ENCODE measurements at regions not wholly inside any gene's neighbourhood (a gene's known extent, or its start where the extent isn't known, plus 50 kb on each side); places are given as distances from the start of the nearest gene placed in this dataset.

GRCh38 chr3:68458581-68458980 is 473.8 kb downstream of the TAFA4 start:
- DNase-seq: no peak

GRCh38 chr3:68448510-68449383 is 483.6 kb downstream of the TAFA4 start:
- DNase-seq: no peak

GRCh38 chr3:68447885-68448284 is 484.5 kb downstream of the TAFA4 start:
- DNase-seq: no peak

GRCh38 chr3:68441054-68441453 is 491.3 kb downstream of the TAFA4 start:
- no peak for DNase-seq

- no peak for DNase-seq
Observed at GRCh38 chr3:68436619-68437401, 495.5 kb downstream of the TAFA4 start.

GRCh38 chr3:68428495-68428894 is 503.9 kb downstream of the TAFA4 start:
- no peak for DNase-seq

- DNase-seq: no peak
Observed at GRCh38 chr3:68424796-68425460, 507.4 kb downstream of the TAFA4 start.

GRCh38 chr3:68408626-68409025 is 523.7 kb downstream of the TAFA4 start:
- DNase-seq: no peak

GRCh38 chr3:68403741-68404140 is 528.6 kb downstream of the TAFA4 start:
- DNase-seq: no peak

- no peak for DNase-seq
Observed at GRCh38 chr3:68402235-68402918, 530.0 kb downstream of the TAFA4 start.

GRCh38 chr3:68378631-68379030 is 553.7 kb downstream of the TAFA4 start:
- DNase-seq: no peak

- no peak for DNase-seq
Observed at GRCh38 chr3:68373727-68374126, 558.6 kb downstream of the TAFA4 start.

GRCh38 chr3:68363796-68364195 is 568.6 kb downstream of the TAFA4 start:
- DNase-seq: no peak

GRCh38 chr3:68360492-68360891 is 571.9 kb downstream of the TAFA4 start:
- DNase-seq: no peak

GRCh38 chr3:68345781-68346180 is 586.6 kb downstream of the TAFA4 start:
- DNase-seq: no peak

- DNase-seq: no peak
Observed at GRCh38 chr3:68342426-68342825, 589.9 kb downstream of the TAFA4 start.

- no peak for DNase-seq
Observed at GRCh38 chr3:68336042-68336441, 596.3 kb downstream of the TAFA4 start.

- DNase-seq: no peak
Observed at GRCh38 chr3:68334367-68334986, 597.9 kb downstream of the TAFA4 start.

GRCh38 chr3:68328049-68328448 is 604.3 kb downstream of the TAFA4 start:
- no peak for DNase-seq

GRCh38 chr3:68315964-68316363 is 616.4 kb downstream of the TAFA4 start:
- no peak for DNase-seq

GRCh38 chr3:68315546-68315945 is 616.8 kb downstream of the TAFA4 start:
- DNase-seq: no peak

- DNase-seq: peak in 1 of 5 experiments; percentile 24
Observed at GRCh38 chr3:68306571-68306970, 625.8 kb downstream of the TAFA4 start.

All from T-helper 2 cell (primary cell).